ENCODE measurements at regions not wholly inside any gene's neighbourhood (a gene's known extent, or its start where the extent isn't known, plus 50 kb on each side); places are given as distances from the start of the nearest gene placed in this dataset.

DNA sequence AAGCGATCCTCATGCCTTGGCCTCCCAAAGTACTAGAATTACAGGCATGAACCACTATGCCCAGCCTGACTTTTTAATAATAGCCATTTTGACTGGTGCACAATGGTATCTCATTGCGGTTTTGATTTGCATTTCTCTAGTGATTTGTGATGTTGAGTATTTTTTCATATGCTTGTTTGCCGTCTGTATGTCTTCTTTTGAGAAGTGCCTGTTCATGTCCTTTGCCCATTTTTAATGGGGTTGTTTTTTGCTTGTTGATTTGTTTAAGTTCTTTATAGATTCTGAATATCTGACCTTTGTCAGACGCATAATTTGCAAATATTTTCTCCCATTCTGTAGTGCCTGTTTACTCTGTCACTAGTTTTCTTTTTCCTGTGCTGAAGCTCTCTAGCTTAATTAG is 219.2 kb upstream of the CTBP2 start:
- no TSS peak for BruUV-seq (replicated peaks)
- in situ Hi-C loops (cut with MboI) = no loop called here
- SMC1A ChIA-PET (ENCODE audit: uncharacterized antibody, unreplicated experiment) = no interaction called here
- Histone ChIP-seq H3K4me3 (no peak overlapping the region), H2AFZ (ENCODE audit: control insufficient read depth, low read depth, low read length) (no peak overlapping the region), H3K4me2 (ENCODE audit: control insufficient read depth, insufficient read depth) (no peak overlapping the region), H3K9ac (ENCODE audit: control insufficient read depth, insufficient read depth, low read length) (no peak overlapping the region), H3K27me3 (replicated peaks in 1 of 2; ENCODE audit: control insufficient read depth in 2 of 2, insufficient read depth in 2 of 2, low read length in 1 of 2) (no peaks in the 10 kb centered on the region), H3K36me3 (ENCODE audit: control insufficient read depth in 2 of 2, insufficient read depth in 2 of 2, low read length in 1 of 2) (no peaks in the 10 kb centered on the region), H3K79me2 (ENCODE audit: control insufficient read depth, insufficient read depth, low read length) (no peaks in the 10 kb centered on the region), H3K4me1 (ENCODE audit: control insufficient read depth, insufficient read depth, low read length) (no peaks in the 10 kb centered on the region), H3K9me3 (replicated peaks; ENCODE audit: control insufficient read depth, insufficient read depth, low read length) (no peaks in the 10 kb centered on the region; the same call in 2 of the 3 replicates), H4K20me1 (ENCODE audit: control insufficient read depth, insufficient read depth) (no peaks in the 10 kb centered on the region), H3K27ac (ENCODE audit: control insufficient read depth, insufficient read depth) (no peak overlapping the region)
- intact Hi-C loops (cut with micrococcal nuclease; ENCODE audit: unreplicated experiment) = no loop called here
- no peak for TF ChIP-seq BACH1 (IDR thresholded peaks at IDR 0.05; ENCODE audit: borderline replicate concordance)
- no peak for TF ChIP-seq POLR2AphosphoS5 (IDR thresholded peaks at IDR 0.05; ENCODE audit: low read length)
- no peak for TF ChIP-seq JUNB (IDR thresholded peaks at IDR 0.05)
- TF ChIP-seq BMI1 (IDR thresholded peaks at IDR 0.05; ENCODE audit: borderline replicate concordance) = no peak
- no peak for TF ChIP-seq SREBF1 (IDR thresholded peaks at IDR 0.05; ENCODE audit: low read length)
- no peak for TF ChIP-seq SMARCA5 (IDR thresholded peaks at IDR 0.05)
- no peak for TF ChIP-seq RUNX3 (IDR thresholded peaks at IDR 0.05; ENCODE audit: low read length)
- TF ChIP-seq, protein P1, sequence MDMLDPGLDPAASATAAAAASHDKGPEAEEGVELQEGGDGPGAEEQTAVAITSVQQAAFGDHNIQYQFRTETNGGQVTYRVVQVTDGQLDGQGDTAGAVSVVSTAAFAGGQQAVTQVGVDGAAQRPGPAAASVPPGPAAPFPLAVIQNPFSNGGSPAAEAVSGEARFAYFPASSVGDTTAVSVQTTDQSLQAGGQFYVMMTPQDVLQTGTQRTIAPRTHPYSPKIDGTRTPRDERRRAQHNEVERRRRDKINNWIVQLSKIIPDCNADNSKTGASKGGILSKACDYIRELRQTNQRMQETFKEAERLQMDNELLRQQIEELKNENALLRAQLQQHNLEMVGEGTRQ (IDR thresholded peaks at IDR 0.05; ENCODE audit: borderline replicate concordance, low read depth, low read length) = no peak
- no peak for TF ChIP-seq SUZ12 (IDR thresholded peaks at IDR 0.05; ENCODE audit: unreplicated experiment)
- TF ChIP-seq, protein P2, sequence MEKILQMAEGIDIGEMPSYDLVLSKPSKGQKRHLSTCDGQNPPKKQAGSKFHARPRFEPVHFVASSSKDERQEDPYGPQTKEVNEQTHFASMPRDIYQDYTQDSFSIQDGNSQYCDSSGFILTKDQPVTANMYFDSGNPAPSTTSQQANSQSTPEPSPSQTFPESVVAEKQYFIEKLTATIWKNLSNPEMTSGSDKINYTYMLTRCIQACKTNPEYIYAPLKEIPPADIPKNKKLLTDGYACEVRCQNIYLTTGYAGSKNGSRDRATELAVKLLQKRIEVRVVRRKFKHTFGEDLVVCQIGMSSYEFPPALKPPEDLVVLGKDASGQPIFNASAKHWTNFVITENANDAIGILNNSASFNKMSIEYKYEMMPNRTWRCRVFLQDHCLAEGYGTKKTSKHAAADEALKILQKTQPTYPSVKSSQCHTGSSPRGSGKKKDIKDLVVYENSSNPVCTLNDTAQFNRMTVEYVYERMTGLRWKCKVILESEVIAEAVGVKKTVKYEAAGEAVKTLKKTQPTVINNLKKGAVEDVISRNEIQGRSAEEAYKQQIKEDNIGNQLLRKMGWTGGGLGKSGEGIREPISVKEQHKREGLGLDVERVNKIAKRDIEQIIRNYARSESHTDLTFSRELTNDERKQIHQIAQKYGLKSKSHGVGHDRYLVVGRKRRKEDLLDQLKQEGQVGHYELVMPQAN (conservative IDR thresholded peaks at IDR 0.05) = no peak
- TF ChIP-seq STAT1 (conservative IDR thresholded peaks at IDR 0.05) = no peak
- TF ChIP-seq NBN (IDR thresholded peaks at IDR 0.05) = no peak
- DNase-seq (ENCODE audit: low read depth, low spot score) (no peak), FAIRE-seq (no peak), ATAC-seq (no peak)
- POLR2A ChIA-PET = no interaction called here
- WGBS (ENCODE audit: insufficient coverage, insufficient replicate concordance, low lambda C conversion rate, missing lambda C conversion rate) = 47% methylated on average over 4 of the region's 4 CpGs
- RAD21 ChIA-PET (ENCODE audit: unreplicated experiment) = no interaction called here
- CTCF ChIA-PET = no interaction called here
